GM10266 (cell line): ENCODE measurements at regions not wholly inside any gene's neighbourhood (a gene's known extent, or its start where the extent isn't known, plus 50 kb on each side); places are given as distances from the start of the nearest gene placed in this dataset.

Source experiments
- DNase-seq: peaks from one replicate; pipeline ENCODE4 v3.0.0; 2012; ENCODE audit errors: extremely low spot score
- CTCF ChIP-seq: IDR thresholded peaks from 2 replicates; pipeline ENCODE4 v1.5.1; 2012; ENCODE audit warnings: mild to moderate bottlenecking, low read depth; ENCODE audit not compliant: control insufficient read depth, insufficient read depth; ENCODE audit errors: missing control alignments

- DNase-seq: no peak
- no peak for TF ChIP-seq CTCF
Measured at GRCh38 chr9:105828171-105828570, 133.8 kb downstream of the TMEM38B start.

GRCh38 chr9:105828596-105829213, 134.4 kb downstream of the TMEM38B start:
- DNase-seq: no peak
- no peak for TF ChIP-seq CTCF

- no peak for DNase-seq
Measured at GRCh38 chr9:105830461-105830860, 136.1 kb downstream of the TMEM38B start.

GRCh38 chr9:105832096-105832710, 137.9 kb downstream of the TMEM38B start:
- no peak for DNase-seq
- no peak for TF ChIP-seq CTCF

More at GRCh38 chr9:105830461-105830860, 136.1 kb downstream of the TMEM38B start:
- no peak for TF ChIP-seq CTCF

GRCh38 chr9:105833271-105833975, 139.1 kb downstream of the TMEM38B start:
- no peak for TF ChIP-seq CTCF

GRCh38 chr9:105834404-105834803, 140.1 kb downstream of the TMEM38B start:
- no peak for TF ChIP-seq CTCF
- no peak for DNase-seq

More at GRCh38 chr9:105833271-105833975, 139.1 kb downstream of the TMEM38B start:
- DNase-seq: no peak

- no peak for TF ChIP-seq CTCF
- no peak for DNase-seq
Measured at GRCh38 chr9:105835721-105836120, 141.4 kb downstream of the TMEM38B start.
